ENCODE measurements at regions not wholly inside any gene's neighbourhood (a gene's known extent, or its start where the extent isn't known, plus 50 kb on each side); places are given as distances from the start of the nearest gene placed in this dataset.
"Not testable (repeated sequence)": the region's sequence is repeated elsewhere in the genome, so short reads cannot be mapped to it uniquely, and the experiment has no call there.

DNA sequence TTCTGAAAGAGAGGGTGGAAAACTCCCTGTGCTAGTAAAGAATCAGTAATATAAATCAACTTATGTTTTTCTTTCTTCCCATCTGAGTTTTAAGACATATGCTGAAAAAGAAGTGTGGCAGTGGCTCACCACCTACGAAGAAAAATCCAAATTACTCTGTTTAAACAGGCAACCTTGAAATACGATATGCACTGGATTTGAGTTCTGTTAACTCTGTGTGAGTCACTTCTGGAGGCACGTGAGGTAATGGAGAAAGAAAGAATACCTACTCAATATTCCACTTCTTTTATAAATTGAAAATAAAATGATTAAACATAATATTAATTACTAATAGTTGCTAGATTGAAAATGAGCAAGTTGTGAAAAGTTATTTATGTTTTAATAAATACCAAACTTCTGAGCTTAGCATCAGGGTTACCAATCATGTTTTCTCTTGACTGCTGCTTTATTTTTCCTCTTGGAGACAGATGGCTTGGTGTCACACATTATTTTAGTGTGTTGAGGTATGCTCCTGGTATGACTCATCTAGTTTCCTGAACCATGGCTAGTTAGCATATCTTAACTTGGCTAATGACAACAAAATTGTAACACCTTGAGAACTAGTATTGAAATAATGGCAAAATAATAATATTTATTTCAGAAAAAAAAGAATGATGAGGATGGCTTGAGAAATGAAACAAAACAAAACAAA is 1705.5 kb upstream of the PIK3C3 start:
- Histone ChIP-seq H3K36me3 (ENCODE audit: control insufficient read depth in 2 of 2, insufficient read depth in 2 of 2, low read length in 1 of 2) (no peaks in the 10 kb centered on the region), H3K27me3 (ENCODE audit: control insufficient read depth in 1 of 2, insufficient read depth in 2 of 2, low read length in 2 of 2) (no peaks in the 10 kb centered on the region), H3K9me3 (ENCODE audit: control insufficient read depth in 2 of 2, insufficient read depth in 1 of 2, low read depth in 1 of 2, low read length in 1 of 2) (peaks cover 0 to 3% of the 10 kb centered on the region in 2 donors), H3K27ac (ENCODE audit: low read depth in 2 of 2, low read length in 1 of 2) (no peak overlapping the region), H3K4me1 (ENCODE audit: control insufficient read depth in 2 of 2, insufficient read depth in 2 of 2, low read length in 1 of 2) (no peaks in the 10 kb centered on the region), H3K4me3 (ENCODE audit: low read depth in 1 of 2, low read length in 2 of 2) (no peak overlapping the region)
- WGBS, 2 donors, result 42 to 48% methylated on average over 3 of the region's 3 CpGs

DNA sequence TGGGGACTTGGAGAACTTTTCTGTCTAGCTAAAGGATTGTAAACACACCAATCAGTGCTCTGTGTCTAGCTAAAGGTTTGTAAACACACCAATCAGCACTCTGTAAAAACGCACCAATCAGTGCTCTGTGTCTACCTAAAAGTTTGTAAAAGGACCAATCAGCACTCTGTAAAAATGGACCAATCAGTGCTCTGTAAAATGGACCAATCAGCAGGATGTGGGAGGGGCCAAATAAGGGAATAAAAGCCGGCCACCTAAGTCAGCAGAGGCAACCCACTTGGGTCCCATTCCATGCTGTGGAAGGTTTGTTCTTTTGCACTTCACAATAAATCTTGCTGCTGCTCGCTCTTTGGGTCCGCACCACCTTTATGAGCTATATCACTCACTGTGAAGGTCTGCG is 1709.4 kb upstream of the PIK3C3 start:
- WGBS, 2 donors, result 77 to 84% methylated on average over 5 of the region's 5 CpGs
- not testable (repeated sequence) for H3K27ac ChIP-seq (ENCODE audit: low read depth in 2 of 2, low read length in 1 of 2); H3K4me3 ChIP-seq (ENCODE audit: low read depth in 1 of 2, low read length in 2 of 2); H3K27me3 ChIP-seq (ENCODE audit: control insufficient read depth in 1 of 2, insufficient read depth in 2 of 2, low read length in 2 of 2); H3K36me3 ChIP-seq (ENCODE audit: control insufficient read depth in 2 of 2, insufficient read depth in 2 of 2, low read length in 1 of 2); H3K9me3 ChIP-seq (ENCODE audit: control insufficient read depth in 2 of 2, insufficient read depth in 1 of 2, low read depth in 1 of 2, low read length in 1 of 2); H3K4me1 ChIP-seq (ENCODE audit: control insufficient read depth in 2 of 2, insufficient read depth in 2 of 2, low read length in 1 of 2)

DNA sequence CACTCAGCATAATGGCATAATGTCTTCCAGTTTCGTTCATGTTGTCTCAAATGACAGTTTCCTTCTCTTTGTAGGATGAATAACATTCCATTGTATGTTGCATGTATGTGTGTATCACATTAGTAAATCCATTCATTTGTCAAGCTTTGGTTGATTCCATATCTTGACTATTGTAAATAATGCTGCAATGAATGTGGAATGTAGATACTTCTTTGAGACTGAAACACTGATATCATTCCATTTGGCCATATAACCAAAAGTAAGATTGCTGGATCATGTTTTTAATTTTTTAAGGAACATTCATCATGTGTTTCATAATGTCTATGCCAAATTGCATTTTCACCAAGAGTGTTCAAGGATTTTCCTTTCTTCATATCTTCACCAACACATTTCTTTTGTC is 1711.4 kb upstream of the PIK3C3 start:
- H3K9me3 ChIP-seq (ENCODE audit: control insufficient read depth in 2 of 2, insufficient read depth in 1 of 2, low read depth in 1 of 2, low read length in 1 of 2), result no peaks in the 10 kb centered on the region
- 42 to 53% methylated on average over 1 of the region's 1 CpG for WGBS, 2 donors

DNA sequence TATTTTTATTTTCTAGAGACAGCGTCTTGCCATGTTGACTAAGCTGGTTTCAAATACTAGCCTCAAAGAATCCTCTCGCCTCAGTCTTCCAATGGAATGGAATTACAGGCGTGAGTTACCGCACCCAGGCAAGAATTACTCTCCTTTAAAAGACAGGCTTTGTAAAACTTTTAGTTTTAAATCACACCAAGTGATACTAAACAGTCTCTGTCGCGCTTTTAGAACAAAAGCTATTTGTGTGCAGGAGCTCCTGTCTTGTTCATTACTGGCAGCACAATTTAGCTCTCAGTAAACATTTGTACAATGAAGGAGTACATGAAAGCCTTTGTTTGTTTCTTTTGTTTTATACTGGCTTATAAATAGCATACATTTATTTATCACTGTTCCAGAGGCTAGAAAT is 1719.2 kb upstream of the PIK3C3 start:
- Histone ChIP-seq H3K36me3 (ENCODE audit: control insufficient read depth in 2 of 2, insufficient read depth in 2 of 2, low read length in 1 of 2) (no peaks in the 10 kb centered on the region), H3K27ac (ENCODE audit: low read depth in 2 of 2, low read length in 1 of 2) (no peak overlapping the region), H3K4me3 (ENCODE audit: low read depth in 1 of 2, low read length in 2 of 2) (no peak overlapping the region), H3K9me3 (ENCODE audit: control insufficient read depth in 2 of 2, insufficient read depth in 1 of 2, low read depth in 1 of 2, low read length in 1 of 2) (no peaks in the 10 kb centered on the region), H3K4me1 (ENCODE audit: control insufficient read depth in 2 of 2, insufficient read depth in 2 of 2, low read length in 1 of 2) (no peaks in the 10 kb centered on the region), H3K27me3 (ENCODE audit: control insufficient read depth in 1 of 2, insufficient read depth in 2 of 2, low read length in 2 of 2) (no peaks in the 10 kb centered on the region)
- WGBS, 2 donors, result 81 to 85% methylated on average over 6 of the region's 6 CpGs

More for the DNA sequence above, 1711.4 kb upstream of the PIK3C3 start:
- no peaks in the 10 kb centered on the region for H3K27me3 ChIP-seq (ENCODE audit: control insufficient read depth in 1 of 2, insufficient read depth in 2 of 2, low read length in 2 of 2)
- no peaks in the 10 kb centered on the region for H3K4me1 ChIP-seq (ENCODE audit: control insufficient read depth in 2 of 2, insufficient read depth in 2 of 2, low read length in 1 of 2)
- no peak overlapping the region for H3K4me3 ChIP-seq (ENCODE audit: low read depth in 1 of 2, low read length in 2 of 2)
- no peaks in the 10 kb centered on the region for H3K36me3 ChIP-seq (ENCODE audit: control insufficient read depth in 2 of 2, insufficient read depth in 2 of 2, low read length in 1 of 2)
- no peak overlapping the region for H3K27ac ChIP-seq (ENCODE audit: low read depth in 2 of 2, low read length in 1 of 2)

DNA sequence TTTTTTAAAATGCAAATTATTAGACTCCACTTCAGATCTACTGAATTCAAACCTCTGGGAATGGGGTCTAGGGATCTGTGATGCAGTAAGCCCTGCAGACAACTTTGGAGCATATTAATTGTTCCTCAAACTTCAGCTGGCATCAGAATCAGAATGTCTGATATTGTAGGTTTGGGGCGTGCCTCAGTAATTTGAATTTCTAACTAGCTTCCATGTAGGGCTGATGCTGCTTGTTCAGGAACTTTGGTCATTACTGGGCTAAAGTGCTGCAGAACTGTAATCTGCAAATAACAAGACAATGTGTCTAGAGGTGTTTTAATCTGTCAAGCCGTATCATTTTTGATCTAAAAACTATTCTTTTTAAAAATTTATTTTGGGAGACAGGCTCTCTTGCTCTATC is 1719.7 kb upstream of the PIK3C3 start:
- Histone ChIP-seq H3K36me3 (ENCODE audit: control insufficient read depth in 2 of 2, insufficient read depth in 2 of 2, low read length in 1 of 2) (no peaks in the 10 kb centered on the region), H3K4me3 (ENCODE audit: low read depth in 1 of 2, low read length in 2 of 2) (no peak overlapping the region), H3K4me1 (ENCODE audit: control insufficient read depth in 2 of 2, insufficient read depth in 2 of 2, low read length in 1 of 2) (no peaks in the 10 kb centered on the region), H3K27me3 (ENCODE audit: control insufficient read depth in 1 of 2, insufficient read depth in 2 of 2, low read length in 2 of 2) (no peaks in the 10 kb centered on the region), H3K27ac (ENCODE audit: low read depth in 2 of 2, low read length in 1 of 2) (no peak overlapping the region), H3K9me3 (ENCODE audit: control insufficient read depth in 2 of 2, insufficient read depth in 1 of 2, low read depth in 1 of 2, low read length in 1 of 2) (no peaks in the 10 kb centered on the region)
- 81 to 84% methylated on average over 2 of the region's 2 CpGs for WGBS, 2 donors

DNA sequence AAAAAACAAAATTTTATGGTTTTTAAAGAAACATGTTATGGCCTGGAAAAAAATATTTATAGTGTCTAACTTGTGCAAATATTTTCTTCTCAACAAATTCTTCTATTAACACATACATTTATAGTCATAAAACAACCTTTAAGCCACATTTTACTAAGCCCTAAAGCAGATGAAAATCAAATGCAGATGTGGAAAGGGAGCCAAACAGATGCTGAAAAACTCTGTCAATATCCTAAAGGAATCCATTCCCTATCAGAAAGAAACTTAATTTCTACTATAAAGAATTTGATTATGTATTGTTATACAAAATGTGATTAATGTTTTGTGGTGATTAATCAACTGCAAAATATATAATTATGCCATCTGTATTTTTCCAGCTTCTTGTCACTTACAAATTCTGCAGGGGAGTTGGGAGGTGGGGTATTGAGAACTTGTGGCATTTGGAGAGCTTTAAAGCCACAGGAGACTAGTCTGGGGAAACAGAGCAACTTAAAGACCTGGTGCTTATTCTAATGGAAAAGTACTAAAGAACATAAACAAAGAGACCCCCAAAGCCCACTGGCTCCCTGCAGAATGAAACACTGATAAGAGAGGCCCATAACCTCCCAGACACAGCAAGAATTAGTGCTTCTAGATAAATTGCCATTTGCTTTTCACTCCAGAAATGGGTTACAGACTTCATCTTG is 1721.0 kb upstream of the PIK3C3 start:
- Histone ChIP-seq H3K36me3 (ENCODE audit: control insufficient read depth in 2 of 2, insufficient read depth in 2 of 2, low read length in 1 of 2) (no peaks in the 10 kb centered on the region), H3K27me3 (ENCODE audit: control insufficient read depth in 1 of 2, insufficient read depth in 2 of 2, low read length in 2 of 2) (no peaks in the 10 kb centered on the region), H3K4me3 (ENCODE audit: low read depth in 1 of 2, low read length in 2 of 2) (no peak overlapping the region), H3K4me1 (ENCODE audit: control insufficient read depth in 2 of 2, insufficient read depth in 2 of 2, low read length in 1 of 2) (no peaks in the 10 kb centered on the region), H3K27ac (ENCODE audit: low read depth in 2 of 2, low read length in 1 of 2) (no peak overlapping the region), H3K9me3 (ENCODE audit: control insufficient read depth in 2 of 2, insufficient read depth in 1 of 2, low read depth in 1 of 2, low read length in 1 of 2) (no peaks in the 10 kb centered on the region)

DNA sequence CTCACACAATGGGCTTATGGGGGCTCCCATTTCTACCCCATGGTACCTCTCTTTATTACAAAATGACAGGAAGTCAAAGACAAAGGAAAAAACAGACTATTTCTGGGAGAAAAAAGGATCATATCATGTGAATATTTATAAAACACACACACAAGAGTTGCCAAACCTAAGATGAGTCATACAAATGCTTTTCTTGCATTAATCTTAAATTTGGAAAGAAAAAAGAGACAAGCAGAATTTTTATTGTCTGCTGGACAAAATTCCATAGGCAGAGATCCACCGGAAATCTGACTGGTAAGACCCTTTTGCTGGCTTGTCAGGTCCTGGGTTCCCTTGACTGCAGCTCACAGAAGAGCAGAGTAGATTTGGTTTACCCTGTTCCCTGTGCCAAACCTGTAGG is 1732.3 kb upstream of the PIK3C3 start:
- H3K4me3 ChIP-seq (ENCODE audit: low read depth in 1 of 2, low read length in 2 of 2), result no peak overlapping the region
- H3K4me1 ChIP-seq (ENCODE audit: control insufficient read depth in 2 of 2, insufficient read depth in 2 of 2, low read length in 1 of 2), result no peaks in the 10 kb centered on the region
- H3K27me3 ChIP-seq (ENCODE audit: control insufficient read depth in 1 of 2, insufficient read depth in 2 of 2, low read length in 2 of 2), result no peaks in the 10 kb centered on the region
- H3K9me3 ChIP-seq (ENCODE audit: control insufficient read depth in 2 of 2, insufficient read depth in 1 of 2, low read depth in 1 of 2, low read length in 1 of 2), result no peaks in the 10 kb centered on the region
- no peaks in the 10 kb centered on the region for H3K36me3 ChIP-seq (ENCODE audit: control insufficient read depth in 2 of 2, insufficient read depth in 2 of 2, low read length in 1 of 2)
- H3K27ac ChIP-seq (ENCODE audit: low read depth in 2 of 2, low read length in 1 of 2), result no peak overlapping the region
- 29 to 45% methylated on average over 1 of the region's 1 CpG for WGBS, 2 donors

DNA sequence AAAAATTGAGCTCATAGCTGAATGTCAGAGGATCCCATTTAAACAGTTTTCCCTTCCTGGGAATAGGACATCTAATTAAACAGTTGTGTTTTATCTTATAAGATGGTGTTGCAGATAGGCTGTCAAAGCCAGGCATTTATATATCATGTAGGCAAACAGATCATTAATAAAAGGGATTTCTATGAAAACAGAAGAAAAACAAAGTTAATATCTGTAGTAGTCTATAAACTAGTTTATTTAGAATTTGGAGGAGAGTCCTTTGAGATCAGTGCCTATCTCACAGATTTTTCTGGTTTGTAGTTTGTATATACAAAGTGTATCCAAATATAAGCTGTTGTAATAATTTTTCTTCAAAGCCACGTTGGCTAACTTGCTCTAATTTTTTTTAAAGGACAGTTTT is 1738.2 kb upstream of the PIK3C3 start:
- Histone ChIP-seq H3K36me3 (ENCODE audit: control insufficient read depth in 2 of 2, insufficient read depth in 2 of 2, low read length in 1 of 2) (no peaks in the 10 kb centered on the region), H3K27me3 (ENCODE audit: control insufficient read depth in 1 of 2, insufficient read depth in 2 of 2, low read length in 2 of 2) (no peaks in the 10 kb centered on the region), H3K4me3 (ENCODE audit: low read depth in 1 of 2, low read length in 2 of 2) (no peak overlapping the region), H3K4me1 (ENCODE audit: control insufficient read depth in 2 of 2, insufficient read depth in 2 of 2, low read length in 1 of 2) (no peaks in the 10 kb centered on the region), H3K9me3 (ENCODE audit: control insufficient read depth in 2 of 2, insufficient read depth in 1 of 2, low read depth in 1 of 2, low read length in 1 of 2) (no peaks in the 10 kb centered on the region), H3K27ac (ENCODE audit: low read depth in 2 of 2, low read length in 1 of 2) (no peak overlapping the region)
- WGBS, 2 donors, result 34 to 47% methylated on average over 1 of the region's 1 CpG

DNA sequence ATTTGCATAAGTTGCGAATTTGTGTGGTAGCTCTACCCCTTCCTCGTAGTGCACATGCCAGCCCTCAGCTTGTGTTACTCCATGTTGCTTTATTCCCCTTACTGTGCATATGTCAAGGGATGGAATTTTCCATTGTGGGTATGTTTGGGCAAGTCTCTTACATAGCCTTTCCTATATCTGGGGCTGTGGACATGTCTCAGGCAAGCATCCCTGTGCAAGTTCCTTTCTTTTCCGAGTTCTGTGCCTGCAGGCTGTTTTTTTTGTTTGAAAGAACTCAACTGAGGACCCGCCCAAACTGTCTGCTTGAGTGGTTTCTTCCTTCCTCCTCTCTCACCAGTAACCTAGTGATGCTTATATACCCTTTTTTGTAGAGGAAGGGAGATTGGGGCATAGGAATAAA is 1739.1 kb upstream of the PIK3C3 start:
- H3K27me3 ChIP-seq (ENCODE audit: control insufficient read depth in 1 of 2, insufficient read depth in 2 of 2, low read length in 2 of 2), result no peaks in the 10 kb centered on the region
- H3K4me1 ChIP-seq (ENCODE audit: control insufficient read depth in 2 of 2, insufficient read depth in 2 of 2, low read length in 1 of 2), result no peaks in the 10 kb centered on the region
- WGBS, 2 donors, result 39 to 60% methylated on average over 4 of the region's 4 CpGs
- H3K9me3 ChIP-seq (ENCODE audit: control insufficient read depth in 2 of 2, insufficient read depth in 1 of 2, low read depth in 1 of 2, low read length in 1 of 2), result no peaks in the 10 kb centered on the region
- H3K27ac ChIP-seq (ENCODE audit: low read depth in 2 of 2, low read length in 1 of 2), result no peak overlapping the region
- H3K4me3 ChIP-seq (ENCODE audit: low read depth in 1 of 2, low read length in 2 of 2), result no peak overlapping the region
- H3K36me3 ChIP-seq (ENCODE audit: control insufficient read depth in 2 of 2, insufficient read depth in 2 of 2, low read length in 1 of 2), result no peaks in the 10 kb centered on the region

DNA sequence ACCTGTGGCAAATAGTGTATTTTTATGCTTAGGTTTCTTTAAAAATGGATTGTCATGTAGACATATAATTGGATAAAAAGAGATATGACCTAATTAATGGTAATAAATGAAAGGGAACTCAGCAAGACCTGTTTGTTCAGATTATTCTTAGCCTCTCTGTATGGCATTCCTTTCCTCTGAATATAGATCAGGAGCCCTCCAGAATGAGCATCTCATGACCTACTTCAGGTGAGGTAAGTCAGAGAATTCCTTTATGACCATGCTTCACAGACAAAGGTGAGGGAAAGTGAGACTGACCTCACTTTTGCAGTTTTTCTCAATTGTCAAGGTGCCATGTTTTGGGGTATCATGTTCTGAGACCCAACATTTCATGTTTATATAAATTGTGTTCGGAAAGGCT is 1744.3 kb upstream of the PIK3C3 start:
- Histone ChIP-seq H3K27me3 (ENCODE audit: control insufficient read depth in 1 of 2, insufficient read depth in 2 of 2, low read length in 2 of 2) (no peaks in the 10 kb centered on the region), H3K4me3 (ENCODE audit: low read depth in 1 of 2, low read length in 2 of 2) (no peak overlapping the region), H3K9me3 (ENCODE audit: control insufficient read depth in 2 of 2, insufficient read depth in 1 of 2, low read depth in 1 of 2, low read length in 1 of 2) (no peaks in the 10 kb centered on the region), H3K36me3 (ENCODE audit: control insufficient read depth in 2 of 2, insufficient read depth in 2 of 2, low read length in 1 of 2) (no peaks in the 10 kb centered on the region), H3K4me1 (ENCODE audit: control insufficient read depth in 2 of 2, insufficient read depth in 2 of 2, low read length in 1 of 2) (no peaks in the 10 kb centered on the region), H3K27ac (ENCODE audit: low read depth in 2 of 2, low read length in 1 of 2) (no peak overlapping the region)
- 84 to 96% methylated on average over 1 of the region's 1 CpG for WGBS, 2 donors

Data from esophagus (tissue), 2 donors.